GM18858 (cell line): ENCODE measurements at regions not wholly inside any gene's neighbourhood (a gene's known extent, or its start where the extent isn't known, plus 50 kb on each side); places are given as distances from the start of the nearest gene placed in this dataset.

Experiments
- ATAC-seq: cut with Tn5 transposase; IDR thresholded peaks from one replicate; pipeline ENCODE4 v1.9.1; 2021; ENCODE audit not compliant: unreplicated experiment

DNA sequence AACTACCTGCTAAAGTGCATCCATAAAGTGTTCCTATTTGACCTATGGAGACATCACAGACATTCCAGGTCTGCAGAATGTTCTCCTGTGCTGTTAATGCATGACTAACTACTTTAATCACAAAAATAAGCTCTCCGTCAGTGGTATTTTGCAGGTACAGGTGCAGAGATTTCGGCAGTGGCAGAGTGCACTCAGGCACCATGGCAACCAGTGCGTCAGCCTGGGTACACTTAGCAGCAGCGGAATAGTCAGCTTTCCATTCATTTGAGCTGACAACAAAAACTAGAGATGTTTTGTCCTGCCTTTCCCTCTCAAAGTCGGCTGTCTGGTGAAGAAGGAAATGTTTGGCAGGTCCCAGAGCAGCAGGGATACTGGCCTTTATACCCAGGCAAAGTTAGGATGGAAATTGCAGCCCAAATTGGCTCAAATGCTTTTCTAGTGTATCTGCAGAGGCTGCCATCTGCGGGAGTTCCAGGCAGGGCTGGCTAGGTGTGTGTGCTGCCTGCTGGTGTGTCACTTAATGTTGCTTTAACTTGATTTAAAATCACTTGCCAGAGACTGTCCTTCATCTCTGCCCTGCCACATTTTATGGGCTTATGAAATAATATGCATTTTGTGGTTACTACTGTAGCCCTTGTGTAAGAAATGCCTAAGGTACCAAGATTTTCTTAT is 195.8 kb downstream of the RAP2A start:
- ATAC-seq = no peak

DNA sequence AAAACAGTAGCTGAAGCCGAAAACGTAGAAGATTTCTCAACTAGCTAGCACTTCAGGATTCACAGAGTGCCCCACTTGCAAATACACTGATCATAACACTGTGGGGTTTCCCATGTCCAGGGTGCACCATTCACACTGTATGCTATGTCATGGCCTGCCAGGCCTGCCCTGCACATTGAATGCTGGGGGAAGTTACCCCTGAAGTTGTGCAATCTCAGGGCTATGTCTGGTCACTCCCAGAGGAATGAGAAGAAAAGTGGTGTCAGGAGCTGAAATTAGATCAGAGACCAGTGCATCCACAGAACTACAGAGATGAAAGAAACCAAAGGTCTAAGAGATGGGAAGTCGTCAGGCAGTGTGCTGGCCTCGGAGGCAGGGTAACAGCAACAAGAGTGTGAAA is 196.8 kb downstream of the RAP2A start:
- no peak for ATAC-seq

DNA sequence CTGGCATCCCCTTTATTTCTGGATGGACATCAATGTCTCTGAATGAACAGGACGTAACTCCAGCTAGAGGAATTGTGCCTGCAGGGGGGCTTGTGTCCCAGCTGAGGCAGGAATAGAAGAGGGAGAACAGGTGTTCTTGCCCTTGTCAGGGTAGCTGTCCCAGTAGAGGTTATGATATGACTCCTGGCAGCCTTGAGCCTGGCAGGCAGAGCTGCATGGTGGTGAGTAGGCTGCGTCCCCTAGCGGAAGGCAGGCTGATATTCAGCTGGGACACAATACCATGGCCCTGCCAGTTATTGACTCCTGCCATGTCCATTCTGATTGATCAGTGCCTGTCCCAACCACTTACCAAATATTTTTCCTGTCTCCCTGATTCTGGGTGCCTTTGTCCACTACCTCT is 197.2 kb downstream of the RAP2A start:
- peak; percentile 73 for ATAC-seq

DNA sequence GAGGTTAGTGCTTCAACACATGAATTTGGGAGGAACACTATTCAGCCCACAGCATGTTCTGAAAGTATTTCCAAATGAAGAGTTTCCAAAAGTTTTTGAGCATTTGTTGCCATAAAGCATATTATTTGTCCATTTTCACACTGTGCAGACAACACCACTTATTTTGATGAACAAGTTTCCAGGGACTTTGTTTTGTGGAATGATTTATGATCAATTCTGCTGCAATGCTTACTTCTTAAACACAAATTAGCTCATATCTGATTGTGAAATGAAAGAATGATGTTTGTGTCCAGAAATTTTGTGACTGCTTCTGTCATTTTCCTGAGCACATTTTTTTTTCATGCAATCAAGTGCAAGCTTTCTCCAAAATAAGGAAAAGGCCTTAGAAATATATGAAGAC is 205.3 kb downstream of the RAP2A start:
- ATAC-seq = no peak

DNA sequence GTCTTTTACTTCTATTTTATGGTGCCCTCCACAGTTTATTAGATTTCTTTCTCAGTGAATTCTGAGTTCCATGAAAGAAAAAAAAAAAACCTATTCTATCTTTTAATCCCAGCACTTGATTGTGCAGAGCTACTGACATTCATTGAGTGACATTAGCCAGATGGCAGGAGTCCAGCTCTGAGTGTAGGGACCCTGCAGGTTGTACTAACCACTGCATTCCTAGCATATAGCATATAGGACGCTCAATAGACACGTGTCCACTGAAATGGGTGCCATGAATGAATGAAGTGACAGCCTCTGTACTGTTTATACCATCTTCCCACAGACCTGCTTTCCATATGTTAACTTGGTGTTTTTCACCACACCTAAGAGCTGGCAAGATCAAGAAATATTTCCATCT is 206.3 kb downstream of the RAP2A start:
- ATAC-seq = no peak

DNA sequence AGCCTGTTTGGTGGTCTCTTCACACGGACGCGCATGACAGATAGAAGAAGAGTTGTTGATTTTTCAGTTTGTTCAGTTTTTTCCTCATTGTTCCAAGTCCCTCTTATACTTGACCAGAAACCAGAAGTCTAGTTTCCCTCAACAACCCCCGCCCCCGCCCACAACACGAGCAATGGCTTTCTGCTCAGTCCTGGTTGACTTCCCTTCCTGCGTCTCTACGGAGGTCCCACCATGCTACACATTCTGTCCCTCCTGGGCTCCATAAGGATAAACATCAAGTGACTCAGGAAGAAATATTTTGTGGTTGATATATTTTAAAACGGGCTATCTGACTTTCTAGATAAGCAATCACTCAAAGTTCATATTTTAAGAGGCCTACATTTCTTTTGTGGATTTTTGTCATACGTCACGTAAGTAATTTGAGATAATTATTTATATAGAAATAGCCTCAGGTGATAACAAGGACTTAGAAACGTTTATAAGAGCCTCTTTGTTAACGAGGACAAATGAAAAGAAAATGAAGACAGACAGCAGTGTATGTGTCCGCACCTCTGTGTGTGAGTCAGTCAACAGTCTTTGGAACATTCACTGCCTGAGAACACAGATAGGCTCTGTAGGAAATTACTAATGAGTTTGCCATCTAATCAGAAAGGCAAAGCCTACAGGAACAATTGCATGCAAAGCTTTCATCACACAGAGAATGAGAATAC is 214.4 kb downstream of the RAP2A start:
- no peak for ATAC-seq

DNA sequence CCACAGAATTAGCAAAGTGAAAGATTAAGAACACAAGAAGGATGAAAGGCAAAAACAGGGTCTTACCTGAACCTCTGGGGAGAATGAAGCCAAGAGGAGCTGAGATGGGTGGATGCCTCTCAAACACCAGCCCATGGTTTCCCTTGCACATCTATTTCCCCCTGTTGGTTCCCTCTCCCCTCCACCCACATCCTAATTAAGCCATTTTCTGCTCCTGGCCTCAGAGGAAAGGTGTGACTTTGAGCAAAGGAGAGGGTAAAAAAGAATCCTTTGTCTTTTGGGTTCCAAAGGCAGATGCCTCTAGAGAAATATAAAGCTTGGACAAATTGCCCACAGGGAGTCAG is 214.9 kb downstream of the RAP2A start:
- ATAC-seq = no peak

DNA sequence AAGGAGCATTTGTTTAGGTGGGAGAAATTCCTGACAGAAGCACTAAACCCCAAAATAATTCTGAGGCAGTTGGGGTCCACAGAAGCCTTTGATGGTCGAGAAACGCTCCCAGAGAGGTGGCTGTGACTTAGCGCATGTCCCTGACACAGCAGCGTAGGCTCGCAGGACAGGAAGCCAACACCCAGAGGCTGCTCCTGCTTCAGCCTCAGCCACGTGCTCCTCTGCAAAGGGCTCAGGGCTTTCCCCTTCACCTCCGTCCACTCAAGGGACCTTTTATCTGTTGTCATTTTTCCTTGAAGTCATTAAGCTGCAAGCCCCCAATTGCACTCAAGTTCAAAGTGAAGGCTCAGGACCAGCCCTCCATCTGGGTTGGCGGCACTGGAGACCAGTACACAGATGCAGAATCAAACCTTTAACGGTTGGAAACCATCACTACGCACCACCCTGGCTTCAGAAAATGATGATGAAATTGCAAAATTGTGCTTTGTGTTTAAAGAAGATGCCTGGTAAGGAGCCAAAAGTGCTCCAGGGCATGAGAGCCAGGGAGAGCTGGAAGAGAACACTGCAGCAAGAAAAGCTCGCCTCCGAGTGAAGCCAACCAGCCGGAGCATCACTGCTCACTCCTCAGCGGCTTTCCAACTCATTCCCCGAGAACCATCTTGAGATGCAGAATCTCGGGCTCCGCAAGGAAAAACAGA is 219.6 kb downstream of the RAP2A start:
- no peak for ATAC-seq

DNA sequence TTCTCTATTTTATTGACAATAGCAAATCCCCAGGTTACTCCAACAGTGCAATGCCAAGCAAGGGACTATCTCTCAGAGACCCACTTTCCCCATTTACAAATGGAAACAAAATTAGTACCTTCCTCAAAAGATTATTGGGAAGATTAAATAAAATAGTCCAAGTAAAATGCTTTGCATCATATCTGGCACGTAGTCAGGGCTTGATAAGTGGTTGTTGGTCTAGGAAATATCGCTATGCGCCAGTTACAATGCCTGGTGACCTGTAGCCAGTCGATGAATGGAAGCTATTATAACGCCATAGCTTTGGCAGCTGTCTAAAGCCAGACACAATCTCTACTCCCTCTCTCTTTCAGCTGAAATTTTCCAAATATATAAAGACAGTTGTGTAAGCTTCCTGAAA is 220.3 kb downstream of the RAP2A start:
- no peak for ATAC-seq

DNA sequence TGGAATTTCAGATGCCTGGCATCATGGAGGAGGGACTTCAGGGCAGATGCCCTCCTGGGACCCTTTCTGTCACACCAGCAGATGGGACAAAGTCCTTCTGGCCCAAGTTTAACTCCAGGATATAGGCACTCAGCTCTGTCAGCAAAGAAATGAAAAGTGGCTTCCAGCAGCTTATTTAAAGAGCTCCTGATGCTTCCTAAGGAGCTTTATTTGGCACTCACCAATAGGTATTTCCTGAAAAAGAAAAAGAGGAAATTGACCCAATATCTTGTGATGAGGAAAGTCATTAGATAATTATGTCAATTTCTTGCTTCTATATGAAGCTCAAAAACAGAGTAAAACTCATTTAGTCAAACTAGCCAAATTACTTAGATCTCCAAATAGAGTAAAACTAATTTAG is 224.6 kb downstream of the RAP2A start:
- no peak for ATAC-seq

DNA sequence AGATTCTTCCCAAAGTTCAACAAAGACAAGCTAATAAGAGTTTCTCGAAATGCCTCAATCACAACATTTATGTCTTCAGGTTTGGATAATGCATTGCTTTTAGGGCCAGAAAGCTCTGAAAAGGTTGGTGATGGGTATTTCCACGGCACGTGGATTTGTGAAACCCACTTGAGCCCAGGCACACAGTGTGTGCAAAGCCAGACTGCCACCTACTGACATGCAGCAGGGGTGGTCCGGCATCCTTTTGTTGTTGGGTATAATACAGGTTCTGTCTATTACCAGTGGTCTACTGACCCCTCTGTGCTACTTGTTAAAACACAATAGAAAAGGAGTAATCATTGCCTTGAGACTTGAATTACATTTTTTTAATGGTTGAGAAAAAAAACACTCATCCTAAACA is 225.6 kb downstream of the RAP2A start:
- ATAC-seq = no peak

DNA sequence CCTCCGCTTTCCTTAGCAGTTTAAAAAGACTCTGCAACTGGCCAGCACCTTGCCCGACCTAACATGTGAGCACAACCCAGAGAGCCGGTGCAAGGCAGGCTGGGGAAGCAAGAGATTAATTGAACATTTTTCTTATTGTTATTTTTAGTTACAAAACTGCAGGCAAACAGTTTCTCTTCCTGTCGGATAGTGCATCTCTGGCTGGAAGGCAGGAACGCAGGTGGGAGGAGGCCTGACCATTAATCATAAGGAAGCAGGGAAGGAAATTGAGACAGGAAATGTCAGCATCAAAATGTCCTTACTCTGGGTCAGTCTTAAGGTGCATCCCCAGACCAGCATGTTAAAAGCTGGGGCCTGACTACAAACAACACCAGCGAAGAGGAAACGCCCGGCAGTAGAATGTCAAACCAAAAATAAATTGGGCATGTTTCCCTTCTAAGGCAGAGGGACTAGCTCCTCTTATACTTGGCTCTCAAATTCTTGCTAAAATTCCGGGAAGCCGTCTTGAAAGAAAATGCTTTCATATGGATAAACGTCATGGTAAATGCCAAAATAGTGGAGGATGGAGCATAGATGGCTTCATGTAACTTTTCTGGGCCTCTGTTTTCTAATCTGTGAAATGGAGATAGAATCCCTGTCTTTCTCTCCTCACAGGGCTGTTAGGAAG is 226.8 kb downstream of the RAP2A start:
- ATAC-seq = no peak

DNA sequence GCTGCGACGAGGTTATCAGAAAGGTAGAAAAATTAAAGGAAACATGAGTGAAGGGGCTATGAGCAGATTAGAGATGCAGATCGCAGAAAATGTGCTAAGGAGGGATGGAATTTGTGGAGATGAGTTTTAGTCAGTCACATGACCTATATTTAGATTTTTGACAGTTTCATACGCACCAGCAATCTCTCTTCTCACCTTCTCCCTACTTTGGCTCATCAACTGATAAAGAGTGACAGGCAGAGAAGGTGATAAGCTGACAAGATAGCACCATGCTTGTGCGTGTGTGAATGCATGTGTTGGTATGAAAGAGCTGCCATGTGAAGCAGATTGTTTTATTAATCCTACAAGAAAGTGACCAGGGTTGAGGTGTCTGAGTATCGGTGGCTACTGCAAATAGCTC is 252.6 kb downstream of the RAP2A start:
- ATAC-seq = no peak

DNA sequence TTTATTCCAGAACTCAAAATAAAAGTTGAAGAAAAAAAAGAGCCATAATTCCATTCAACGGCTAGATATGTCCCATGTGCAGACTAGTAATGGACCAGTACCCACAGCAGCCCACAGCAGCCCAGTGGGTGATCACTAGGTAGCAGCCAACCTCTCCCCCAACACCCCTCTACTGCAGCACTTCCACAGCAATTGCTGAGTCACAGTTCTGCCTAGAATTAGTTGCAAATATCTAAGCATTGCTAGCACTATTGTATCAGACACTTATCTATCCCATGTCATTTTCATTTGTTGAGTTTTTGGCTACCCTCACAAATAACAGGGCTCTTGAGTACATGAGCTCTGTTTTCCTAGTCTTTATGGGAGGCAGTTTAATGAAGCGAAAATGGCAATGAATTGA is 258.7 kb downstream of the RAP2A start:
- no peak for ATAC-seq

DNA sequence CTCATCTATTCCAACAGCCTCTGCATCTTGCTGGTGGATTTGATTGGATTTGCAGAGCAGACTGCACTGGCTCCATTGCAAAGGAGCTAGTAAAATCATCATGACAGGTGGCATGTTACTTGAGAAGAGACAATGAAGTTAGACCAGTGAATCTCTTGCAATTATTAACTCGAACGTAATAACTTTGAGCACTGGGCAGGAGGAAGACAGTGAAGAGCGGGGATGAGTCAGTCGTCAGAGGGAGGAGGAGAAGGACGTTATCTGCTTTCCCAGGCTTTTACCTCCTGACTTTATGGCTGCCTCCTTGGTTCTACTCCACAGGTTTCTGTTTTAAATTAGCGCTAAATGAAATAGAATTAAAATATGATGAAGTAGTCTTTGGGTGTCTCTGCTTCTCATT is 257.8 kb upstream of the IPO5 start:
- no peak for ATAC-seq

DNA sequence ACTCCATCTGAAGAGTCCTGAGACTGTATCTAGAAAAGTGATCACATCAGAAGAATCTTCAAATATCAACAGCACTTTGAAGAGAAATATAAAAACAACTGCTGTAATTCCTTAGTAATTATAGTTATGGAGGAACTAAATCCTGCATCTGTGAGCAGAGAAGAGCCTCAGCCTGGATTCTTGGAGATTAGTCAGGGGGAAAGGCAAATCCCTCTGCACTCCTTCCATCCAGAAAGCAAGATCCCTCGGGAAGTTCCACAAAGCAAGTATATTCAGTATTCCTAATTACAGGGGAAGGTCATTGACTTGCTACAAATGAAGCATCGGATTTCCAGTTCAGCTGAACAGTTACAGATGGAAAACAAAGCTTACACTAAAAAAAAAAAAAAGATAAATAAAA is 256.6 kb upstream of the IPO5 start:
- no peak for ATAC-seq

DNA sequence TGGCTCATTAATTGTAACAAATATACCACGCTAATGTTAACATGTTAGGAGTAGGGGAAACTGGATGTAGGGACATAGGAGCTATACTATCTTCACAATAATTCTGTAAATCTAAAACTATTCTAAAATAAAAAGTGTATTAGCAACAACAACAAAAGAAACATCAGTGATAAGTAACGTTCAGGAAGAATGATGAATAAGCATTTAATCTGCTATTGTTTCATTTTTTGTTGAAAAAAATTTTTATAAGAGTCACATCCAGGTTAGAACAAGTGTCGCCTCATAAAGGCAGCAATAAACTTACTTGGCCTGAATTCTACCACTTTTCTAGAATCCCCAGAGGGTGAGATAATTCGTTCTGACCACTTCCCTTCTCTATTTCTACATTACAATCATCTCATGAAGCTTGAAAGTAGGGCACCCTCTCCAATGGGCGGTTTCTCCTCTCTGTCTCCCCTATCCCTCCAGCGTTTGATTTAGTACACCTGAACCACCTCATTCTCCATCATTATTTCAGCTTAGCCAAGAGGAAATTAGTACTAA is 253.1 kb upstream of the IPO5 start:
- no peak for ATAC-seq

DNA sequence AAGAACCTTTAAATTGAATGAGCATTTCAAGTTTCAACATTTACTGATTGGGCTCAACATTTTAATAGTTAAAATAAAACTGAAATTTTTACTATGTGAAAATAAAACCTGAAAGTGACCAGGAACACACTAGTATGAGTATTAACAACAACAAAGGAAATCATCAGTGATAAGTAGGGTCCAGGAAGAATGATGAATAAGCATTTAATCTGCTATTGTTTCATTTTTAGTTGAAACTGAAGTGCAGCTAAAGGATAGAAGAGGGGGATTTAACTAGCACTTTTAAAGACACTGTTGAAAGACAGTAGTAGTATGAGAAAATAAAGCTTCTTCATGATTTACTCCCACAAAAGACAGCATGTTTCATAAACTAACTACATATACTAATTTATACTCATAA is 250.9 kb upstream of the IPO5 start:
- ATAC-seq = no peak

DNA sequence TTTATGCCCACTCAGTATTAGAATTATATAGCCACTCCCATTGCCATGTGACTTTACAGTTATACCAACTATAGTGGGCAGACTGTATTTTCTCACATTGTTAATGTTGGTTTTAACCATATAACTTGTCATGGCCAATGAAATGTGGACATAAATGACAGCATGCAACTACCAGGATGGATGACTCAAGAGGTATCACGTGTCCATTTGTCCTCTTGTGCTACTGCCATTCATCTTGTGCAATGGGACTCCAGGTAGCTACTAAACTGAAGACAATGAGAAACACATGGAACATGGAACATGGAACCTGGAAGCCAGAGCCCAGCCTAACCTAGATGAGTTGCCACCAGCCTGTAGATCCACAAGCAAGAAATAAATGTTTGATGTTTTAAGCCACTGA is 242.7 kb upstream of the IPO5 start:
- ATAC-seq = no peak

DNA sequence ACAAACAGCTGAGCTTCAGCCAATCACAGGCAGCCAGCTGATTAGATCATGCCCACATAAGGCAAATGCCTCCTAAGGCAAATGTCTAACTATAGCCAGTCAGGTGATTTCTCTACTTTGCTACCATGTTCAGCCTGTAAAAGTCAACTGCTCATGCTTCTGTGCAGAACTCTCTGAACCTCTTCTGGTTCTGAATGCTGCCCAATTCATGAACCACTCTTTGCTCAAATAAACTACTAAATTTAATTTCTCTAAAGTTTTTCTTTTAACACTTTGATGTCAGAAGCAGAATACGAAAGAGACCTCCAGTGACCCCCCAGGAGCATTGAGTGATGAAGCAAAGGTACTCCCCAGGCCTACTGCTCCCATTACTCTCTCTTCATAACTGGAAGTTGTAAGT is 240.7 kb upstream of the IPO5 start:
- no peak for ATAC-seq

DNA sequence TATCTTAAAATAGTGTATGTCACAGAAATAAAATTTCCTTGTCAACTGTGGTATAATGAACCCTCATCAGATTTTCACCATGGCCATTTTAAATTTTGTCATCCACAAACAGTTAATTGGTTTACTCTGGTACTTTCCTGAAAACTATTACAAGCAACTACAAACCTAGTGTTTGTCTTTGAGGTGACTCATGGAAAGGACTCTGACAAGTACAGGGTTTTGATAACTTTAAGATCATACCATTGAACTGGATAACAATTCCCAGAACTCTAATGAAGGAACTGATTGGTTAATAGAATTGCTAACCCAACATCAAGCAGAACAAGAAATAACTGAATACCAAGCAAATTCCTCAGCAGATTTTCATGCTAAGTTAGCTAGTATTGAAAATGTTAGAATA is 237.7 kb upstream of the IPO5 start:
- no peak for ATAC-seq

DNA sequence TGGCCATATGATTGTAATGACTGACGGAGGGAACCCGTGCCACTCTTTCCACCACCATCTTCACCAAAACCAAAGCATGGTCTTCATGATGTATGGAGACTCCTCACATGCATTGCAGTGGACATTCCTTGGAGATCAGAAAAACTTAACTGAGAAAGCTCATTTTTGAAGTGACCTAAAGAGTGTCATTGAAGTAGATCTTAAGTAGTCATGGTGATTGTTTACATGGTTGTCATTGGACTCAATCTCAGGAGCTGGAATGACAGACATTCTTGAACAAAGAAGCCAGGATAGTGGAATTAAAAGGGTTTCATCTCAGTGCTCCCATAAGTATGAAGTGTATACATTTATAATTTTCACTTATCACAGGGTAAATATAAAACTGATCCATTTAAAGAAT is 236.7 kb upstream of the IPO5 start:
- no peak for ATAC-seq
